Pancreas (tissue), 10 donors: ENCODE measurements at regions not wholly inside any gene's neighbourhood (a gene's known extent, or its start where the extent isn't known, plus 50 kb on each side); places are given as distances from the start of the nearest gene placed in this dataset.

ENCODE experiments used
- ATAC-seq, 4 donors: fragments of 200-7000 bp; cut with Tn5 transposase; one replicate each; pipeline versions ENCODE4 v1.8.0 to v1.9.1; 2020; ENCODE audit warnings: mild to moderate bottlenecking in 4 of 4, moderate library complexity in 4 of 4
- DNase-seq, 6 donors: peaks; one replicate each; pipeline ENCODE4 v3.0.0-alpha.2; 2020
- FAIRE-seq: peaks from 2 replicates; lab custom pipeline; 2012; peaks lifted over from hg19 to GRCh38; lab: Jason Lieb, UNC
- H3K27ac ChIP-seq, 4 donors: fragments of 200-600 bp; sonication (generic); 1 replicate in 3 of 4; 2 replicates in 1 of 4; pipeline versions ENCODE4 v1.5.0 to v1.8.0; 2020
- H3K27me3 ChIP-seq, 4 donors: fragments of 200-600 bp; one replicate each; pipeline ENCODE4 v1.8.0; 2021
- H3K36me3 ChIP-seq, 3 donors: fragments of 200-600 bp; sonication (generic) in 1 of 3; one replicate each; pipeline versions ENCODE4 v1.5.0 to v1.8.0; 2020 to 2021
- H3K4me1 ChIP-seq, 3 donors: fragments of 200-600 bp; one replicate each; pipeline ENCODE4 v1.8.0; 2021
- H3K4me3 ChIP-seq, 4 donors: fragments of 200-600 bp; sonication (generic) in 2 of 4; one replicate each; pipeline versions ENCODE4 v1.5.0 to v1.8.0; 2020 to 2021
- H3K9me3 ChIP-seq, 4 donors: fragments of 200-600 bp; one replicate each; pipeline ENCODE4 v1.8.0; 2021
- WGBS, 2 donors: extraction: QIAGEN DNeasy Blood & Tissue Kit; methylation state at CpG; one replicate each; pipeline ENCODE4 v1.1.7; 2013; 5-methylcytosine and 5-hydroxymethylcytosine counted together
- intact Hi-C, 3 donors: fragments of 100-400 bp; cut with DNase I; formaldehyde crosslinking; loops; one replicate each; pipeline versions ENCODE4 v1.11.1 to v1.14.2; 2022
- TF ChIP-seq, protein P1 (sequence below), 4 donors: fragments of 200-600 bp; sonication (generic) in 3 of 4; IDR thresholded peaks; one replicate each; pipeline versions ENCODE4 v1.5.0 to v1.8.0; 2021; ENCODE audit warnings: antibody characterized with exemption in 4 of 4
- donor health status: healthy with polysubstance abuse.
- donor health status: DM: no; HTN: no; CAD: no; lungs with moderate emphysema.
- donor health status: DM: no; HTN: no; CAD: no.
- donor health status: control.
- donor health status: control.
- donor health status: Bipolar disorder and iron deficiency.
- donor health status: DM: yes; HTN: yes; CAD: no.
- donor health status: DM: no; HTN: no; CAD: no.
- donor health status: DM: no; HTN: no; CAD: no.
- donor health status: DM: yes; HTN: yes; CAD: no.

DNA sequence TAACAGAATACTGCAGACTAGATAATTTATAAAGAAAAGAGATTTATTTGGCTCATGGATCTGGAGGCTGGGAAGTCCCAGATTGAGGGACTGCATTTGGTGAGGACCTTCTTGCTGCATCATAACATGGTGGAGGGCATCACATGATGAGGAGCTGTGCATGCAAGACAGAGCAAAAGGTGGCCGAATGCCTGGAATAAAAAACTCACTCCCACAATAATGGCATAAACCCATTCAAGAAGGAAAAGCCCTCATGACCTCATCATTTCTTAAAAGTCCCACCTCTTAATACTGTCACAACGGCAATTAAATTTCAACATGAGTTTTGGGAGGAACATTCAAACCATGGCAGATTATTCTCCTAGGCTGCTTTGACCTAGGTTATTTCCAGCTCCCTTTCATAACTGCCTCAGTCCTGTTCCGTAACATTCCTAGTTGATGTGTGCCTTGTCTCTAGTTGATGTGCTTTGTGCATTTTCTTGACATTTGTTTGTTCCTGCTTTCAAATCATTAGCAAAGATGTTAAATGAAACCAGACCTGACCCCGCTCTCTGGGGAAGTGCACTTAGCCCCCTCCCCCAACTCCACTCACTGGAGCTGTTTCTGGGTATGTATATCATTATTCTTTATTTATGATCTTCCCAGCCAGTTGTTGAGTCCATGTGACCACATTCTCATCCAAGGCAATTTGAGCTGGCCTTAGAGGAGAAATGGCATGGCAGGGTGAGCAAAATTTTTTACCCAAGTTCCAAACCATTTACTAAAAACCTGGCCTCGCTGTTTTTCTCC, 148.5 kb downstream of the GDAP2 start:
- WGBS, 2 donors, result 84% methylated on average over 5 of the region's 5 CpGs
- TF ChIP-seq, protein P1, sequence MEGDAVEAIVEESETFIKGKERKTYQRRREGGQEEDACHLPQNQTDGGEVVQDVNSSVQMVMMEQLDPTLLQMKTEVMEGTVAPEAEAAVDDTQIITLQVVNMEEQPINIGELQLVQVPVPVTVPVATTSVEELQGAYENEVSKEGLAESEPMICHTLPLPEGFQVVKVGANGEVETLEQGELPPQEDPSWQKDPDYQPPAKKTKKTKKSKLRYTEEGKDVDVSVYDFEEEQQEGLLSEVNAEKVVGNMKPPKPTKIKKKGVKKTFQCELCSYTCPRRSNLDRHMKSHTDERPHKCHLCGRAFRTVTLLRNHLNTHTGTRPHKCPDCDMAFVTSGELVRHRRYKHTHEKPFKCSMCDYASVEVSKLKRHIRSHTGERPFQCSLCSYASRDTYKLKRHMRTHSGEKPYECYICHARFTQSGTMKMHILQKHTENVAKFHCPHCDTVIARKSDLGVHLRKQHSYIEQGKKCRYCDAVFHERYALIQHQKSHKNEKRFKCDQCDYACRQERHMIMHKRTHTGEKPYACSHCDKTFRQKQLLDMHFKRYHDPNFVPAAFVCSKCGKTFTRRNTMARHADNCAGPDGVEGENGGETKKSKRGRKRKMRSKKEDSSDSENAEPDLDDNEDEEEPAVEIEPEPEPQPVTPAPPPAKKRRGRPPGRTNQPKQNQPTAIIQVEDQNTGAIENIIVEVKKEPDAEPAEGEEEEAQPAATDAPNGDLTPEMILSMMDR (IDR thresholded peaks at IDR 0.05), result no peak

DNA sequence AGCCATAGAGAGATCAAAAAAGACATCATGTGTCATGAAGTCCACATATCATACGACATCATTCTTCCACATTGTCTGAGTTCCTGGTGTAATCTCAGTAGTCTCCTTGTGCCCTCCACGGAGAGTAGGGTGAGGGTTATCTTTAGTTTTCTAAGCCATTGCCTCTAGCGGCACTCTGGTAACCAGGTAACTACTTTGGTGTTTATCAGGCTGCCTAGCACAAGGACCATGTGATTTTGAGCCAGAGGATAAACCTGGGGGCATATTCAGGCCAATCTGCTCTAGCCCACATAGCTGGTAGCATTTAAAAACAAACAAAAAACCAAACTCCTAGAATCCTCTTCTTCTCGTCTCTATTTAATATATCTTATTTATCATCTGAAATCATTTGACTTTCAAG, 147.4 kb downstream of the GDAP2 start:
- no peaks in the 10 kb centered on the region for H3K4me1 ChIP-seq
- 74% methylated on average over 4 of the region's 4 CpGs for WGBS, 2 donors
- FAIRE-seq (no peak), DNase-seq (no peak), ATAC-seq (peak in 1 of 4 donors; percentile 29)
- H3K27me3 ChIP-seq, result no peaks in the 10 kb centered on the region
- H3K4me3 ChIP-seq, result no peak overlapping the region
- H3K27ac ChIP-seq, result no peak overlapping the region
- no peaks in the 10 kb centered on the region for H3K36me3 ChIP-seq
- no peaks in the 10 kb centered on the region for H3K9me3 ChIP-seq
- intact Hi-C loops, result no loop called here
- TF ChIP-seq, protein P1 (IDR thresholded peaks at IDR 0.05), result no peak

More for the DNA sequence above, 148.5 kb downstream of the GDAP2 start:
- no peaks in the 10 kb centered on the region for H3K4me1 ChIP-seq
- ATAC-seq (no peak), DNase-seq (no peak), FAIRE-seq (no peak)
- H3K27me3 ChIP-seq, result no peaks in the 10 kb centered on the region
- no peaks in the 10 kb centered on the region for H3K9me3 ChIP-seq
- H3K36me3 ChIP-seq, result no peaks in the 10 kb centered on the region
- no peak overlapping the region for H3K4me3 ChIP-seq
- intact Hi-C loops, result no loop called here
- H3K27ac ChIP-seq, result no peak overlapping the region

DNA sequence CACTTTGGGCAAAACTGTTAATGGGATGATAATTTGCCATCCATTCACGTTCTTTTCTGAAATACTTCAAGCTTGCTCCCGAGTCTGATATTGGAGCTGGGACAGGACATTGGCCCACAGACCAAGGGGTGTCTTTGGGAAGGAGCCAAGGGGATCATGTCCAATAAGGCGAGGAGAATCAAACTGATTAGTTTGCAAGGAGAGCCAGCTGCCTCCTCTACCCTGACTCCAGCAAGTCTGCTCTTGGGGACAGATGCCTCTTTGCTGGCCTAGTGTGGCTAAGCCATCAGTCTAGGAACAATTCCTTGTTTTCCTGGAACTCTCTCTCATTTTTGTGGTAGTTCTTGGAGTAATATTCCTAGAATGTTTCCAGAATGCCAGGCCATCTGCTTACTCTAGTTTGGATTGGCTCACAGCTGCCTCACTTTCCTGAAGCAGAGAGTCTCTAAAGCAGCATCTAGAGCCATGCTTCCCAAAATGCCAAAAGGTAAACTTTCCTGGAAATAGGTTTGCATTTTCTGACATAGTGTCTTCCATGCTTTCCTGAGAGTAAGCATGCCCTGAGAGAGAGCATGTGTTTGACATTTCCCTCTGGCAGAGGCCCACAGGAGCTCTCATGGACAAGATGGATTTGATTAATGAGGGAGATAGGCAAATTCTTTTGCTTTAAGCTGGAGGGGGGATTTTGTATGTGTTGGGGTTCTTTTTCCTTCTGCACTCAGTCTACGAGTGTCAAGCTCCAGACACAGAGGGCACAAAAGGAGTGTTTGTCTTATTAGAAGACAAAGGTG, 145.6 kb downstream of the GDAP2 start:
- no peak for ATAC-seq
- H3K9me3 ChIP-seq, result no peaks in the 10 kb centered on the region
- TF ChIP-seq, protein P1 (IDR thresholded peaks at IDR 0.05), result no peak
- peaks cover 0 to 4% (median 0%) of the 10 kb centered on the region in 3 donors for H3K4me1 ChIP-seq
- H3K27ac ChIP-seq, result no peak overlapping the region
- H3K4me3 ChIP-seq, result no peak overlapping the region
- H3K36me3 ChIP-seq, result no peaks in the 10 kb centered on the region
- no peaks in the 10 kb centered on the region for H3K27me3 ChIP-seq
- no peak for DNase-seq
- intact Hi-C loops, result no loop called here
- WGBS, 2 donors, result 79 to 87% methylated on average over 4 of the region's 4 CpGs
- FAIRE-seq, result no peak

DNA sequence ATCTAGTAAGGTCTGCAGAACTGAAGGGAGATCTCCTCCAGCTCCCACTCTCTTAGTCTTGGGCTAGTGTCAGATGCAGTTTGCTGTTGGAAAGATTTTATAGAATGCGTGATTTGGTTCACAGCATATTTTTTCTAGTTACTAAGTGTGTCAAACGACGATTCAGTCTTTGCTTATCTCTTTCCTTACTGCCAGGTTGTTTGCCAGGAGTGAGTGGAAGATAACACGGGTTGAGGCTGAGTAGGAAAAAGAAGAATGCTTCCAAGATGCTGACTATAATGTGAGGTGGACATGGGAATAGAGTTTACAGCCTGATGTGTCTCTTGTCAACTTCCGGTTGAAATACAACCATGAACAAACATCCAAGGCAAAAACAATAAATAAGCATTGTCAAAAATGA, 141.4 kb downstream of the GDAP2 start:
- Histone ChIP-seq H3K36me3 (no peaks in the 10 kb centered on the region), H3K27ac (no peak overlapping the region), H3K9me3 (no peaks in the 10 kb centered on the region), H3K4me3 (no peak overlapping the region), H3K4me1 (peaks cover 0 to 4% (median 0%) of the 10 kb centered on the region in 3 donors), H3K27me3 (no peaks in the 10 kb centered on the region)
- FAIRE-seq (no peak), ATAC-seq (peak in 1 of 4 donors; percentile 56), DNase-seq (no peak)
- 18 to 24% methylated on average over 5 of the region's 5 CpGs for WGBS, 2 donors
- intact Hi-C loops, result no loop called here
- TF ChIP-seq, protein P1 (IDR thresholded peaks at IDR 0.05), result no peak
